ENCODE measurements at regions not wholly inside any gene's neighbourhood (a gene's known extent, or its start where the extent isn't known, plus 50 kb on each side); places are given as distances from the start of the nearest gene placed in this dataset.

GRCh38 chr12:124507188-124508109 lies 60.0 kb downstream of the NCOR2 start:
- no peak for TF ChIP-seq CTCF (IDR thresholded peaks at IDR 0.05; ENCODE audit: low read depth, low read length)
- no peak overlapping the region for H3K4me3 ChIP-seq (replicated peaks in 1 of 2; ENCODE audit: low read depth in 2 of 2, low read length in 2 of 2)
- DNase-seq (ENCODE audit: low read depth in 2 of 2): peak; percentile 59 to 72

GRCh38 chr12:124506832-124507153 lies 60.6 kb downstream of the NCOR2 start:
- no peak for TF ChIP-seq CTCF (IDR thresholded peaks at IDR 0.05; ENCODE audit: low read depth, low read length)
- no peak overlapping the region for H3K4me3 ChIP-seq (replicated peaks in 1 of 2; ENCODE audit: low read depth in 2 of 2, low read length in 2 of 2)
- no peak for DNase-seq (ENCODE audit: low read depth in 2 of 2)

- H3K4me3 ChIP-seq (replicated peaks in 1 of 2; ENCODE audit: low read depth in 2 of 2, low read length in 2 of 2): no peak overlapping the region
- no peak for TF ChIP-seq CTCF (IDR thresholded peaks at IDR 0.05; ENCODE audit: low read depth, low read length)
- peak; percentile 72 to 85 for DNase-seq (ENCODE audit: low read depth in 2 of 2)
Observed at GRCh38 chr12:124506145-124506831, 61.1 kb downstream of the NCOR2 start.

GRCh38 chr12:124505001-124505818 lies 62.2 kb downstream of the NCOR2 start:
- no peak for DNase-seq (ENCODE audit: low read depth in 2 of 2)
- TF ChIP-seq CTCF (IDR thresholded peaks at IDR 0.05; ENCODE audit: low read depth, low read length): no peak
- no peak overlapping the region for H3K4me3 ChIP-seq (replicated peaks in 1 of 2; ENCODE audit: low read depth in 2 of 2, low read length in 2 of 2)

GRCh38 chr12:124504273-124505000 lies 63.0 kb downstream of the NCOR2 start:
- DNase-seq (ENCODE audit: low read depth in 2 of 2): no peak
- no peak overlapping the region for H3K4me3 ChIP-seq (replicated peaks in 1 of 2; ENCODE audit: low read depth in 2 of 2, low read length in 2 of 2)
- TF ChIP-seq CTCF (IDR thresholded peaks at IDR 0.05; ENCODE audit: low read depth, low read length): no peak

- no peak overlapping the region for H3K4me3 ChIP-seq (replicated peaks in 1 of 2; ENCODE audit: low read depth in 2 of 2, low read length in 2 of 2)
- no peak for DNase-seq (ENCODE audit: low read depth in 2 of 2)
- TF ChIP-seq CTCF (IDR thresholded peaks at IDR 0.05; ENCODE audit: low read depth, low read length): no peak
Observed at GRCh38 chr12:124503305-124503704, 64.1 kb downstream of the NCOR2 start.
